ENCODE measurements at regions not wholly inside any gene's neighbourhood (a gene's known extent, or its start where the extent isn't known, plus 50 kb on each side); places are given as distances from the start of the nearest gene placed in this dataset.

- TF ChIP-seq CTCF (IDR thresholded peaks at IDR 0.05) (no peak), POLR2A (IDR thresholded peaks at IDR 0.05) (no peak), POLR2AphosphoS5 (IDR thresholded peaks at IDR 0.05) (no peak)
Measured at GRCh38 chr7:21184942-21185652, 242.8 kb upstream of the SP4 start.
